DMS 273 (cell line): ENCODE measurements at regions not wholly inside any gene's neighbourhood (a gene's known extent, or its start where the extent isn't known, plus 50 kb on each side); places are given as distances from the start of the nearest gene placed in this dataset.

Experiments
- DNase-seq: peaks from one replicate; lab custom pipeline; 2025; ENCODE audit not compliant: unreplicated experiment; lab: John Stamatoyannopoulos, UW

GRCh38 chr1:182129398-182129797 is 67.9 kb upstream of the ZNF648 start:
- no peak for DNase-seq

- no peak for DNase-seq
These were observed 67.0 kb upstream of the ZNF648 start for GRCh38 chr1:182128502-182128901.

GRCh38 chr1:182127656-182128055 is 66.1 kb upstream of the ZNF648 start:
- no peak for DNase-seq

GRCh38 chr1:182126272-182126800 is 64.8 kb upstream of the ZNF648 start:
- DNase-seq, result no peak

GRCh38 chr1:182122913-182123260 is 61.4 kb upstream of the ZNF648 start:
- DNase-seq, result no peak

- DNase-seq, result no peak
These were observed 60.9 kb upstream of the ZNF648 start for GRCh38 chr1:182122256-182122912.

GRCh38 chr1:182121787-182122186 is 60.3 kb upstream of the ZNF648 start:
- DNase-seq, result no peak

GRCh38 chr1:182120411-182121258 is 59.1 kb upstream of the ZNF648 start:
- DNase-seq, result no peak

GRCh38 chr1:182119631-182120030 is 58.1 kb upstream of the ZNF648 start:
- no peak for DNase-seq

- DNase-seq, result no peak
These were observed 57.3 kb upstream of the ZNF648 start for GRCh38 chr1:182118851-182119250.

GRCh38 chr1:182114627-182115023 is 53.1 kb upstream of the ZNF648 start:
- no peak for DNase-seq

- DNase-seq, result no peak
These were observed 52.5 kb upstream of the ZNF648 start for GRCh38 chr1:182113879-182114626.

GRCh38 chr1:182111496-182111895 is 50.0 kb upstream of the ZNF648 start:
- DNase-seq, result peak; percentile 8
